ENCODE measurements at regions not wholly inside any gene's neighbourhood (a gene's known extent, or its start where the extent isn't known, plus 50 kb on each side); places are given as distances from the start of the nearest gene placed in this dataset.

GRCh38 chr4:186919340-186919739 is 195.7 kb upstream of the FAT1 start:
- Mint-ChIP-seq H3K27me3 (no peaks in the 10 kb centered on the region), H3K9me3 (peaks cover 0 to 18% (median 4%) of the 10 kb centered on the region in 9 donors), H3K4me3 (no peak overlapping the region), H3K4me1 (peaks cover 0 to 2% (median 0%) of the 10 kb centered on the region in 4 donors), H3K27ac (no peak overlapping the region), H3K36me3 (peaks cover 0 to 8% (median 0%) of the 10 kb centered on the region in 3 donors)
- POLR2A ChIA-PET, result no interaction called here
- no peak for ATAC-seq
- no peak for DNase-seq

- peaks cover 0 to 2% (median 0%) of the 10 kb centered on the region in 4 donors for H3K4me1 Mint-ChIP-seq
- POLR2A ChIA-PET, result no interaction called here
- peaks cover 0 to 8% (median 0%) of the 10 kb centered on the region in 3 donors for H3K36me3 Mint-ChIP-seq
- H3K9me3 Mint-ChIP-seq, result peaks cover 0 to 19% (median 4%) of the 10 kb centered on the region in 9 donors
- no peaks in the 10 kb centered on the region for H3K27me3 Mint-ChIP-seq
- H3K27ac Mint-ChIP-seq, result no peak overlapping the region
- no peak for DNase-seq
- ATAC-seq, result no peak
- H3K4me3 Mint-ChIP-seq, result no peak overlapping the region
Measured at GRCh38 chr4:186920483-186920882, 196.8 kb upstream of the FAT1 start.

GRCh38 chr4:186920992-186921391 is 197.3 kb upstream of the FAT1 start:
- no peak overlapping the region for H3K4me3 Mint-ChIP-seq
- peaks cover 0 to 8% (median 0%) of the 10 kb centered on the region in 3 donors for H3K36me3 Mint-ChIP-seq
- DNase-seq (no peak), ATAC-seq (no peak)
- H3K4me1 Mint-ChIP-seq, result peaks cover 0 to 2% (median 0%) of the 10 kb centered on the region in 4 donors
- POLR2A ChIA-PET, result no interaction called here
- H3K27ac Mint-ChIP-seq, result no peak overlapping the region
- H3K9me3 Mint-ChIP-seq, result peaks cover 0 to 19% (median 4%) of the 10 kb centered on the region in 9 donors
- H3K27me3 Mint-ChIP-seq, result no peaks in the 10 kb centered on the region

- ATAC-seq (no peak), DNase-seq (no peak)
- Mint-ChIP-seq H3K4me1 (no peaks in the 10 kb centered on the region), H3K27me3 (peaks cover 0 to 3% (median 0%) of the 10 kb centered on the region in 5 donors), H3K9me3 (peaks cover 0 to 15% (median 3%) of the 10 kb centered on the region in 9 donors), H3K36me3 (peaks cover 0 to 4% (median 0%) of the 10 kb centered on the region in 3 donors), H3K4me3 (no peak overlapping the region), H3K27ac (no peak overlapping the region)
- POLR2A ChIA-PET, result no interaction called here
Measured at GRCh38 chr4:186924723-186925122, 201.1 kb upstream of the FAT1 start.

- H3K36me3 Mint-ChIP-seq, result peaks cover 0 to 4% (median 0%) of the 10 kb centered on the region in 3 donors
- H3K27me3 Mint-ChIP-seq, result peaks cover 0 to 3% (median 0%) of the 10 kb centered on the region in 5 donors
- no peak for ATAC-seq
- H3K27ac Mint-ChIP-seq, result no peak overlapping the region
- no peaks in the 10 kb centered on the region for H3K4me1 Mint-ChIP-seq
- POLR2A ChIA-PET, result no interaction called here
- DNase-seq, result no peak
- H3K4me3 Mint-ChIP-seq, result no peak overlapping the region
- H3K9me3 Mint-ChIP-seq, result peaks cover 0 to 22% (median 6%) of the 10 kb centered on the region in 9 donors
Measured at GRCh38 chr4:186927624-186928023, 204.0 kb upstream of the FAT1 start.

GRCh38 chr4:186930024-186930423 is 206.4 kb upstream of the FAT1 start:
- Mint-ChIP-seq H3K4me1 (no peaks in the 10 kb centered on the region), H3K27ac (no peak overlapping the region), H3K9me3 (peaks cover 0 to 19% (median 6%) of the 10 kb centered on the region in 9 donors), H3K36me3 (no peaks in the 10 kb centered on the region), H3K4me3 (no peak overlapping the region), H3K27me3 (peaks cover 0 to 3% (median 0%) of the 10 kb centered on the region in 5 donors)
- ATAC-seq, result no peak
- no peak for DNase-seq
- POLR2A ChIA-PET, result no interaction called here

GRCh38 chr4:186931519-186931918 is 207.9 kb upstream of the FAT1 start:
- Mint-ChIP-seq H3K27me3 (peaks cover 0 to 3% (median 0%) of the 10 kb centered on the region in 5 donors), H3K27ac (no peak overlapping the region), H3K4me1 (no peaks in the 10 kb centered on the region), H3K9me3 (peaks cover 0 to 19% (median 6%) of the 10 kb centered on the region in 9 donors), H3K4me3 (no peak overlapping the region), H3K36me3 (no peaks in the 10 kb centered on the region)
- DNase-seq (no peak), ATAC-seq (no peak)
- POLR2A ChIA-PET, result no interaction called here

- H3K4me3 Mint-ChIP-seq, result no peak overlapping the region
Measured at GRCh38 chr4:186932196-186932595, 208.5 kb upstream of the FAT1 start.

GRCh38 chr4:186932631-186933187 is 209.1 kb upstream of the FAT1 start:
- H3K27ac Mint-ChIP-seq, result no peak overlapping the region
- H3K4me3 Mint-ChIP-seq, result no peak overlapping the region
- no peak for ATAC-seq
- H3K36me3 Mint-ChIP-seq, result no peaks in the 10 kb centered on the region
- POLR2A ChIA-PET, result no interaction called here
- peaks cover 0 to 22% (median 5%) of the 10 kb centered on the region in 9 donors for H3K9me3 Mint-ChIP-seq
- H3K27me3 Mint-ChIP-seq, result no peaks in the 10 kb centered on the region
- DNase-seq, result no peak
- H3K4me1 Mint-ChIP-seq, result no peaks in the 10 kb centered on the region

More at GRCh38 chr4:186932196-186932595, 208.5 kb upstream of the FAT1 start:
- ATAC-seq (no peak), DNase-seq (no peak)
- no peaks in the 10 kb centered on the region for H3K36me3 Mint-ChIP-seq
- H3K27ac Mint-ChIP-seq, result no peak overlapping the region
- POLR2A ChIA-PET, result no interaction called here
- no peaks in the 10 kb centered on the region for H3K4me1 Mint-ChIP-seq
- peaks cover 0 to 3% (median 0%) of the 10 kb centered on the region in 5 donors for H3K27me3 Mint-ChIP-seq
- H3K9me3 Mint-ChIP-seq, result peaks cover 0 to 24% (median 6%) of the 10 kb centered on the region in 9 donors

GRCh38 chr4:186934244-186934643 is 210.6 kb upstream of the FAT1 start:
- Mint-ChIP-seq H3K27me3 (no peaks in the 10 kb centered on the region), H3K36me3 (no peaks in the 10 kb centered on the region), H3K27ac (no peak overlapping the region), H3K4me1 (no peaks in the 10 kb centered on the region), H3K9me3 (peaks cover 0 to 31% (median 8%) of the 10 kb centered on the region in 9 donors), H3K4me3 (no peak overlapping the region)
- DNase-seq (no peak), ATAC-seq (no peak)
- POLR2A ChIA-PET, result no interaction called here

- Mint-ChIP-seq H3K27me3 (no peaks in the 10 kb centered on the region), H3K36me3 (no peaks in the 10 kb centered on the region), H3K9me3 (peaks cover 0 to 30% (median 7%) of the 10 kb centered on the region in 9 donors), H3K4me3 (no peak overlapping the region), H3K4me1 (no peaks in the 10 kb centered on the region), H3K27ac (no peak overlapping the region)
- ATAC-seq (no peak), DNase-seq (no peak)
- POLR2A ChIA-PET, result no interaction called here
Measured at GRCh38 chr4:186934841-186935443, 211.3 kb upstream of the FAT1 start.

- POLR2A ChIA-PET, result no interaction called here
- no peak overlapping the region for H3K4me3 Mint-ChIP-seq
- no peaks in the 10 kb centered on the region for H3K4me1 Mint-ChIP-seq
- DNase-seq (no peak), ATAC-seq (no peak)
- no peak overlapping the region for H3K27ac Mint-ChIP-seq
- H3K36me3 Mint-ChIP-seq, result no peaks in the 10 kb centered on the region
- H3K27me3 Mint-ChIP-seq, result no peaks in the 10 kb centered on the region
- peaks cover 0 to 27% (median 5%) of the 10 kb centered on the region in 9 donors for H3K9me3 Mint-ChIP-seq
Measured at GRCh38 chr4:186935901-186936300, 212.2 kb upstream of the FAT1 start.

- H3K9me3 Mint-ChIP-seq, result peaks cover 0 to 27% (median 5%) of the 10 kb centered on the region in 9 donors
- POLR2A ChIA-PET, result no interaction called here
- no peaks in the 10 kb centered on the region for H3K4me1 Mint-ChIP-seq
- H3K4me3 Mint-ChIP-seq, result no peak overlapping the region
- no peak for ATAC-seq
- no peaks in the 10 kb centered on the region for H3K27me3 Mint-ChIP-seq
- H3K36me3 Mint-ChIP-seq, result no peaks in the 10 kb centered on the region
- H3K27ac Mint-ChIP-seq, result no peak overlapping the region
- no peak for DNase-seq
Measured at GRCh38 chr4:186936496-186937375, 213.1 kb upstream of the FAT1 start.
